DMS114 treated with DMSO at 0.1 percent for 48 hours (cell line): ENCODE measurements at regions not wholly inside any gene's neighbourhood (a gene's known extent, or its start where the extent isn't known, plus 50 kb on each side); places are given as distances from the start of the nearest gene placed in this dataset.

Experiments
- DNase-seq: peaks from one replicate; lab custom pipeline; 2025; ENCODE audit not compliant: unreplicated experiment; lab: John Stamatoyannopoulos, UW

DNA sequence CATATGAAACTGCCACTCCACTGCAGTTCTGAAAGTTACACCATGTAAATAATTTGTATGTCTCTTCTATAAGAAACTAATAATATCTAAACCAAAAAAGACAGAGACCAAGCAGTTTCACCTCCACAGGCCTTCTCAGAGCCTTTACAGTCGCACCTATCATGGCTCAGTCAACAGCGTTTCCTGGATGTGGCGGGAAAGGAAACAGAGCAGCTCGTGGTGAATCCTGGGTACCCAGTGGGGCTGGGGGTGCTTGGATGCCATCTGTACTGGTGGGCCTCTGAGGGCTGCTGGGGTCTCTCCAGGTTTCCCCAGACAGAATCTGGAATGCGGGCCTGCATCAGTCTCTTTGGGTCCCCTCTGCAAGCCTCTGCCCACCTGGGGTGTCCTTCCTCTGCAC is 100.2 kb upstream of the CASZ1 start:
- no peak for DNase-seq

DNA sequence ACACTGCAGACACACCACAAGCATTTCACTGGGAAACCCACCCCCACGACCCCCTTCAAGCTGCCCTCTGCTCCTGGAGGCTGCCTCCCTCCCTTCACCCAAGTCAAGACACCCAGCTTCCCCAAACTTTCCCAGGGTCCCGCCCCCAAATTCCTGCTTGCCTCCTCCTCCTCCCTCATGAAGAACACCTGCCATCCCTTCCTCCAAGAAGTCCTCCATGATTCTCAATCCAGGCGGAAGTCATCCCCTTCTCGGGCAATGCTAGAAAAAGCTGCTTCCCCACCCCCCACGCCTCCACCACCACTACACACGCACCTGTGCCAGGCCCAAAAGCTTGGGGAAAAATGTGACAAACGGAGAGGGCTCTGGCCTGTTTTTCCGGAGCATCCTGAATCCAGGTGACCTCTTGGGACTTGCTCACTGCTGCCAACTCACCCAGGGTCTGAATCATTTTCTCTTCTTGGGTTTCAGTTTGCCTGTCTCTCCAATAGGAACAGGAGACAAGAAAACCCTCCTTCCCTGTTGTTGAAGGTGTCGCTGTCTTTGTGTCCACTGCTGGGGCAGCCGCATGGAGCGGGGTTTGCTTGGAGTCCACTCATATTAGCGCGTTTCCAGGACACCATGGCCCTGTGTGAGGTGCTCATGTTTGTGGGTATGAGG is 101.0 kb upstream of the CASZ1 start:
- no peak for DNase-seq

DNA sequence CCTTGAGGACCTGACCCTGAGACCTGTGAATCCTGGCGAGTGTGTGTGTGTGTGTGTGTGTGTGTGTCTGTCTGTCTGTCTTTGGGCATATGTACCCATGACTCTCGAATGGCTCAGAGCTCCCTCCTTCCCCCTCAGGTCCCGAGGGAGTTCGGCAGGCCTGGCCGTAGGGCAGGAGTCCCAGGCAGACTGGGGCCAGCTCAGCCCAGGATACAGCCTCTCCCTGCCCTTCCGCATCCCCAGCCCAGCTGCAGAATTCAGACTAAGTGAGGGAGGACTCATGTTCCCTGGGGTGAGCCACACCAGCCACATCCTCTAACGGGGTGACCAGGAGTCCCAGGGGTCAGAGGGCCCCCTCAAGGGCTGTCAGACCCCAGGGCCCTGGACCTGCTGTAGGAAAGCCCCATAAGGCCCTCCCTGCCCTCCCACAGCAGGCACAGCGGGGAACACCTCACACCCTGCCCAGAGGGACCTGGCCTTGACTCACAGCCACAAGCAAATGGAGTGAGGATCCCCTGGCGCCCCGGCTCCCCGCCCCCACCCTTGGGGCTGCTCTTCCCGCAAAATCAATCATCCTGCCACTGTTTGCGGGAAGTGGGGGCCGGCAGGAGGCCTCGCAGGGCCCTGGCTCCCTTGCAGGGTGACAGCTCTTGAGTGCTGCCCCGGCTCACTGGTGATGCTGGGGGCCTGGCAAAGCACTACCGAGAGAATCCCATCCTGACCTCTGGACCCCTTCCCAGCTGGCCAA is 101.7 kb upstream of the CASZ1 start:
- DNase-seq, result no peak

DNA sequence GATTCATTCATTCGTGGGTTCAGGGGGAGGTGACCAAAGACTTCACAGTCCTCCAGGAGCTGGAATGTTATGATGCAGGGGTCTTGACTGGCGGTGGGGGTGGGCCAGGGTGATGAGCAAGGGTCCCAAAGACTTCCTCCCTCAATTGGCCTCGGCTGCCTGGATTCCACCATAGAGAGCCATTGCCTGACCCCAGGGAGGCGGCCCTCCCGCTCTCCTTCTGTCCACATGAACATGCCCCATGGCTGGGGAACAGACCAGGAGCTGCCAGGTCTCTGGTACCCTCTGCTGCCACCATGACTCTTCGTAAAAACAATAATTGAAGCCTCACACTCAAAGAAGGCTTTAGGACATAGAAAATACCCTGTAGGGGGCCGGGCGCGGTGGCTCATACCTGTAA is 102.5 kb upstream of the CASZ1 start:
- no peak for DNase-seq

DNA sequence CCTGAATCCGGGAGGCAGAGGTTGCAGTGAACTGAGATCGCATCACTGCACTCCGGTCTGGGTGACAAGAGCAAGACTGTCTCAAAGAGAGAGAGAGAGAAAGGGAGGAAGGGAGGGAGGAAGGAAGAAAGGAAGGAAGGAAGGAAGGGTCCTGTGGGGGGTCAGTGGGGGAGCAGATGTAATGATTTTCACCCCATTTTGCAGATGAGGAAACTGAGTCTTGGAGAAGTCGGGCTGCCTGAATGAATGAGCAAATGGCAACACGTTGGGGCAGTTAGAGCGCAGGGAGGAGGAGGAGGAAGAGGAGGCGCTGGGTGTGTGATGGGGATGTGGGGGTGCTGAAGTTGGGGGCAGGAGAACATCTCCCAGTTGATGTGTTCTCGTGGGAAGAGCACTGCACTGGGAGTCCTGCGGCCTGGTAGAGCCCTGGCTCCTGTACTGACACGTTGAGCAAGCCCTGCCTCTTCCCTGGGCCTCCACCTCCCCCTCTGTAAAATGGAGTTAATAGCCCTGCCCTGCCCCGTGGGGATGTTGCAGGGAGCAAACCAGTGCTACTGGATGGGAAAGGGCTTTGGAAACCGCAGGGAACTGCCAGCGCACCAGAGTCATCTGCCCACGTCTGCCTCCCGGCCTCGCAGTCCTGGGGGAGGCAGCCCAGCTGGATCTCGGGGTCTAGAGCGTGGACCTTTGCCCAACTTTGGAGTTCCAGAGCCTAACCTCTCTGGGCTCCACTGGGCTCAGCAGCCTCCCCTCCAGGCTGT is 103.2 kb upstream of the CASZ1 start:
- no peak for DNase-seq

DNA sequence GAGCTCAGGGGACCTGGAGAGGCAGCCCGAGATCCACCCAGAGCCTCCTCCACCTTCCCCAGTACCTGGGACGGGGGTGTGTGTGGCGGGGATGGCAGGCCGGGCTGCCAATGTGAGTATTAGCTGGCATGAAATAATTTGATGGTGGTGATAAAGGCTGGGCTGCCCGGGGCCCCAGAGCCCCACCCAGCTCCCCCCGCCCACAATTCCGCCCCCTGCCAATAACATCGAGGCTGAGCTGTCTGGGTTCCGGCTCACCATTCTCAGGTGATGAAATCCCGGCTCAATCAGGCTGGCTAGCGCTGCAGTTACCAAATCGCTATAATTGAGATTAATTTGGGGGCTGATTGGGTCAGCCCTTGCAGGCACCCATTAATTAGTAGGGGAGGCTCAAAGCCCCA is 103.8 kb upstream of the CASZ1 start:
- DNase-seq, result no peak

DNA sequence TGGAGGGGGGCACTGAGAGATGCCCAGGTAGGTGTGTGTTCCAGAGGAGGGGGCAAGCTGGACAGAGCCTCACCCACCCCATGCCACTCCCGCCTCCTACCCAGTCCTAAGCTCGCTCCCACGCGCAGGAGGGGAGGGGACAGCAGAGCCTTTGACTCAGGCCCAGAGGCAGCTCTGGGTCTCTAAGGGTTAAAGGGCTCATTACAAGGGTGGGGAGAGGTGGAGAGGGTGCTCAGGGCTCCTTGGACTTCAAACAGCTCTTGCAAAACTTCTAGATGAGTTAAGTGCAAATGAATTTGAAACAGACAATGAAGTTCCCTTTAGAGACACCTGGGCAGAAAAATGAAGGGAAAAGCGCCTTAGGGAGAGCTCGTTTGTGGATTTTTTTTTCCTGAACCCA is 104.2 kb upstream of the CASZ1 start:
- no peak for DNase-seq

DNA sequence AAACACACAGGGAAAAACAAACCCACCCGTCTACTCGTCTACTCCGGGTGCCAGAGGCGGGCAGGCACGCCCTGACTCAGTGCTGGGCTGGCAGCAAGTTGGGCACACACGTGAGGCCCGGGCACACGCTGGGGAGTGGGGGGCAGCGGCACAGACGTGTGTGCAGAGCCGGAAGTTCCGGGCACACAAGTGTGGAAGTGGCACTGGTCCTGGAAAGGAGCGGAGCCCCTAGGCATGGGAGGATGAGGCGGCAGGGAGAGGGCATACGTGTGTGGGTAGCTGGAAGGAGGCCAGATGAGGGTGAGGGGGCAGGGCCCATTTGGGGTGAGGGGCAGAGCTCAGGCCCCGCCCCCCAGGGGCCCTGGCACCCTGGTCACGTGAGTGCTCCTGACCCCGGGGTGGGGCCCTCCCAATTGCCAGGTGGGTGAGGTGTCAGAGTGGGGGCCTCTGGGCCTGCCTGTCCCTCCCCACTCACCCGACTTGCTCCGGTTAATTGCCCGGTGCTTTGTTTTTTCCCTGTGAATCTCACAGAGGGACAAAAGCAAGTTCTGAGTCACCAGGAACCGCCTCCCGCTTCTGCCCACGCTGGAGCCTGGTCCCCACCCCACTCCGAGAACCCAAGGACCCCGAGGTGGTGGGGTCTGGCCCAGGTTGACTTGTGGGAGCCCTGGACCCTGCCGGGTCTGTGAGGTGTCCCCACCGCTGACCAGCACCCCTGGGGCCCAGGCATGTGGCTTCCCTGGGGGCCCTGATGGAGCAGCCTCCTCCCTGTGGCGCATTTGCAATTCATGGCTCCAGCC is 104.8 kb upstream of the CASZ1 start:
- DNase-seq, result no peak

DNA sequence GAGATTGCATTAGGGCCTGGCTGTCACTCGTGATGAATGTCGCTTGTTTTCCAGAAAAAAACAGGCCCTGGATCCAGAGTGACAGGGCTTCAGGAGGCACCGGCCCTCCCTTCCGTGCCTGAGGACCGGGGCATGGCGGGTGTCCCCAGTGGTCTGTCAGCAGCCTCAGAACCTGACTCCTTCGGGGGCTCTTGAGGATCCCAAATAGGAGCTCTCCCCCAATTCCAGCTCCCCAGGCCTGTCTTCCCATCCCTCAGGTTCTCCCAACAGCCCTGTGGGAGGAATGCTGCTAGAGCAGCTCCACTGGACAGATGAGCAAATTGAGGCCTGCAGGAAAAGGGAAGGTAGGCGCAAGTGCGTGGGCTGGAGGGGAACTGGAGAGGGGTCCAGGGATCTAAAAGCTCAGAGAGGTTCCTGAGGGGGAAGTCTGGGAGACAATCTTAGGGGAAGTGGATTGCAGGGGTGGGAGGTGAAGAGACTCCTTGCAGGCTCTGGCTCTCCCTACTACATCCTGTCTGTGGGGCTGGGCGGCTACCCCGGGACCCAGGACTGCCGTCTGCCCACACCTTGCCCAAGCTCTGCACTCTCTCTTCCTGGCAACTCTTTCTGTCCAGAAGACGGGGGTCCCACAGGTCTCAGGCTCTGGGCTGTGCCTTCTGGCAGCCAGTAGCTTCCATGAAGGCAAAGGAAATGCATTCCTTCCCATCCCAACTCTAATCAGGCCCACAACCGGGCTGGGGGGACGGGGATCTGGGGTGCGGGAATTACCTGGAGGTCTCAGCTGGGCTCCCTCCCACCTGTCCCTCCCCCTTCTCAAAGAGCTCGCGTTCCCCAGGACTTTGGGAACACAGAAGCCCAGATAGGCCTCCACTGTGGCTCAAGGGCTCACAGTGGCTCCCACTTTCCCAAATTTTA is 105.7 kb upstream of the CASZ1 start:
- DNase-seq, result no peak

DNA sequence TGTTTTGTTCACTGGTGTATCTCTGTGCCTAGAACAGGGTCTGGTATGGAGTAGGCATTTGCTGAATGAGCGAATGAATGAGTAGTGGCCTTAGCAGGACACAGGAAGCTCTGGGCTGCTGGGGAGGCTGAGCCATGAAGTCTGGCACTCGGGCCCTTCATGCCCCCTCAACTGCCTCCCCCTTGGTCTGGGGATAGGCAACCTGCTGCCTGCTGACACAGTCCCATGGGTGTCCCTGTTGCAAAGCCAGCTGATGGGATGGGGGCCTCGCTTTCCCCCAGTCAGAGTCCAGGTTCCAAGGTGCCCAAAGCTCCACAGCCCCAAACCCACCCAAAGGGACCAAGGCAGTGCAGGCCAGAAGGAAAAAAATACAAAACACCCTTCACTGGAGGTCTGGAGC is 107.0 kb upstream of the CASZ1 start:
- no peak for DNase-seq

DNA sequence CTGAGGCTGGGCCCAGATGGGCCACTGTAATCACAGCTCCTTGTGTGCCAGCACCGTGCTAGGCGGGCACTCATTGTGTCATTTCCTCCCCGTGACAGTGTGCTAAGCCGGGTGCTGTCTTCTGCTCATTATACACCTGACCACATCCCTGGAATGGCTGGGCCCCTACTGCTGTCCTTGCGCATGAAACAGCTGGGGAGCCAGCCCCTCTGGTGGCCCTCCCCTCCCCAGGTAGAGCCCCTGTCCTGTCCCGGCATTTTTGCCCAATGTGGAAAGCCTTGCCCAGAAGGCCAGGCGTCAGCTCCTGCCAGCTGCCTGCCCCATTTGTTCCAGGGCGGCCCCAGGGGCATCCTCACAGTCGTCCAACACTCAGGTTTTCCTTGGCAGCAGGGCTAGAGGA is 107.4 kb upstream of the CASZ1 start:
- DNase-seq, result no peak

DNA sequence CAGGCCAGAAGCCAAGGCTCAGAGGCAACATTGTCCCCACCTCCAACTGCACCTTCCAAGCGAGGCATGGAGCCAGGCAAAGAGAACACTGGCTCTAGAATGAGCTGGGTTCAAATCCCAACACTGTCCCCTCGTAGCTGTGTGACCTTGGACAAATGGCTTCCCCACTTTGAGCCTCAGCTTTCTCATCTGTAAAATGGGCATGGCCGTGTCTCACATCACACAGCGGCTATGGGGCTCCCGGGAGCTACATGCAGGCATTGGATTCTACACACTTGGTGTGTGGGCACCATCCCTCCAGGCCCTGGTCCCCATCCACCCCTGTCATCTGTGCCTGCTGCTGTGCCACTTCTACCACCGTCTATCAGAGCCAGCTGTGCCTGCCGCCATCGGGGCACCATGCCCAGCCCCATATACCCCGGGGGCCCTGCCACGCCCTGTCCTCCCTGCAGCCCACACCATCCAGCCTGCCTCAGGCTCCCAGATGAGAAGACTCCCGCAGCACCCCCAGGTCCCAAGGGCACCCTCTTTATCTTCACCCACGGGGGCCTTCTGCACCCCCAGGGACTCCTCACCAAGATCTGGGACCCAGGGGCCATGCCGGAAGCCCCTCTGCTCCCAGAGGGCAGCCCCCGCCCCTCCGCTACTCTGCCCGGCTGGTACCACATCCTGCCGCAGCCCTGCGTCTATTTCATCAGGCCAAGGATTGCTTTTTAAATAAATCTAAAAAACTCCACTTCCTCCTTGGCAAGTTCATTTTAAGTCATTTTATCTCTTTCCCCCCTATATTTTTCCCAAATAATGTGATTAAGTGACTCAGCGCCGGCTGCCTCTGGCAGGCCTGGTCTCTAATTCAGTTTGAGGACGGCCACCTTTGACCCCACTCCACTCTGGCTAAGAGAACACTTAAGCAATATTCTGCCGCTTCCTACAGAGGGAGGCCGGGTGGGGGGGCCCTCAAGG is 107.8 kb upstream of the TARDBP start:
- no peak for DNase-seq

DNA sequence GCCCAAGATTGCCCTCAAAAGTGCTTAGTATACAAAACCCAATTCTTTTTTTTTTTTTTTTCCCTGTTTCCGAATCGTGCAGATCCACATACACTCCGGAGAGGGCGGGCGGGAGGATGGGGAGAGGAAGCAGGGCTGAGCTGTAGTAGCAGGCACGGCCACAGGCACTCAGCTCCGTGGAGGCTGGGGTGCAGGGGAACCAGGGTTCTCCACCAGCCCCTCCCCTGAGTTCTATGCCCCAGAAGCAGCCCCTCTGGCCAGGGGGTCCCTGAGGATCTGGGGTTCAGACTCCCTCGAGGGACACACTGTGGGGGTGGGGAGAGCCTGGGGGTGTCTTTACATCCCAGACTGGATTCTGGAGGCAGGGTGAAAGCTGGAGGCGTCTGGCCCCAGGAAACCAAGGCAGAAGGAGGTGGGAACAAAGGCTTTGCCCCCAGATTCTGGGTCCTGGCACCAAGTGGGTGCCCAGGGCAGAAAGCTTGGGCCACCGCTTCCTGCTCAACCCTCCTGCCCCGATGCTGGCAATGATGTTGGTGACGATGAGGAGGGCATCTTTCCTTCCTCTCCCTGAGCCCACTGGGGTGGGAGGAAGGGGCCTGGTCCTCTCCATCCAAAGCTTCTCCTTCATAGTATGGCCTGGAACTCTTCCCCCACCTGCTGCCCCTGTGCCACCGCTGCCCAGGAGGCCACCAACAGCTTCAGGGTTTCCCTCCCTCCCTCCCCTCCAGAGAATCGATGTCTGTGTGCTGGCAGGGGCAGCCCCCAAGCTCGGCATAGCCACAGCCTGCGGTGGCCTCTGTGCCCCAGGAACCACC is 106.4 kb upstream of the TARDBP start:
- DNase-seq, result no peak

DNA sequence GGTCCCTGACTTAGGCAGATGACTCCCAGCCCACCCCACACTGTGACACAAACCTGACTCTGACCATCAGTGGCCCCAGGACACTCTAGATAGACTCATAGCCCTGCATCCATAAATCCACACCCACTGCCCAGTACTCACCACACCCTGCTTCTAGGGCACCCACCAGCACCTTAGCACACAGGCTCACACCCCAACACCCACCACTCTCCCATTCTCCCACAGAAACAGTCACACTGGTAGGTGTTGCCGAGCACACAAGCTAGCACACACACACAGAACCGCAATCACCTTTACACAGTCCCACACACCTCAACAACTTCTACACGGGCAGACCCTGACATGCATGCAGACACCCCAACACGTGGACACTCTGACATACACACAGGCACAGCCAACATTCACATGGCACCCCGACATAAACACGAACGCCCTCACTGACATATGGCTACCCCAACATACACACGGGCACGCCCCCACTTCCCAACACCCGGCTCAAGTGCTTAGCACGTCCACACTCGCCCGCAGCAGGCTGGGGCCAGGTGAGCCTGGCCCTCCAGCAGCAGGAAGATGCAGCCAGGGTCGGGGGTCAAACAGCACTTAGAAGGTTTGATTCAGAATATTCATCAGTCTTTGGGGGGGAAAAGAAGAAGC is 105.5 kb upstream of the TARDBP start:
- DNase-seq, result no peak

DNA sequence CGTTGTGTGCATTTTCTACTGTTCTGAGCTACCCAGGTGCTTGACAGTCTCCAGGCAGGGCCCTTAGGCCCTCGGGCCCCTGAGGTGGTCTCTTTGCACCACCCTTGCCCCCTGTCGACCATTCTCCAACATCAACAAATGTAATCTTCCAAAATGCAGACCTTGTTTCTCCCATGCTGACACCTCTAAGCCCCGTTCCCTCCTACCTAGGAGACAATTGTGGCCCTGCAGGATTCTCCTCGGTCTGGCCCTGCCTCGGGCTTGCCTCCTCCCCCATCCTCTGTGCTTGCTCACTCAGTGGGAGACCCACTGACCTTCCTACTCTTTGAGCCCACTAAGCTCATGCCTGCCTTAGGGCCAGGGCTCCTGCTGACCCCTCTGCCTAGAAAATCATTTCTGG is 104.2 kb upstream of the TARDBP start:
- no peak for DNase-seq

DNA sequence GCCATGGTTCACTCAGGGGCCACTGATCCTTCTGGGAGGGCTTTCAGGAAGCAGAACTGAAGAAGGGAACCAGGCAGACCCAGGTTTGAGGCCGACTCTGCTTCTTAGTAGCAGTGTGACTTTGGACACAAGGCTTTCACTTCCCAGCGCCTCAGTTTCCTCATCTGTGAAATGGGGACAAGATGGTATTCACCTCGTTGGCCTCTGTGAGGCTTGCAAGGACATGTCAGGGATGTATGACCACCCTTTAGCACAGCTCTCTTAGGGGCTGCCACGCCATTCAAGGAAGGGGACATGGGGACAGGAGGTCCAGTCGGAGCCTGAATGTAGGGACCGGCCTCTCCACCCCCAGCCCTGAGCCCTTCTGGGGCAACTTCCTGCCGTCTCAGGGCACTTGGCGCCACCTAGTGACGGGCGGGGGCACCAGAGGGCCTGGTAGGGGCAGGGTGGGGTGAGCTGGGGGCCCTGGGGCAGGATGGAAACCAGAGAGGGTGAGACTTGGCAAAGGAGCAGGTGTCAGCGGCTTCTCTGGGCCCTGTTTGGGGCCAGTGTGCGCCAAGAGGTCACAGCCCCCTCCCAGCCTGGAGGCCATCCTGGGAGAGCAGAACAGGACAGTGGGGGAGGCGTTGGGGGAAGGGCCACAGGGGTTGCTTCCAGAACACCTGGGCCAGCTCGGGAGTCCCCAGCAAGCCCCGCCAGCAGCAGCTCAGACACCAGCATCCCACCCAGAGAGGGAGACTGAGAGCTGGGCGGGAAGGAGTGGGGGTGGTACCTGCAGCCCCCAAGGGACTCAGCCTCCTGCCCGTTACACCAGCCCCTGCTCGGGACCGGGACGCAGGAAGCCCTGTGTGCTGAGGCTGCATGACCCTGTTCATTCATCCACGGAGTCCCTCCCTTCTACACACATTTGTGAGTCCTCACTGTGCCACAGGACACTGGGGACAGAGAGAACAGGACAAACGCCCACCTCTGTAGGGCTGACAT is 102.5 kb upstream of the TARDBP start:
- DNase-seq, result no peak
